Neural progenitor cell (in vitro differentiated cells): ENCODE measurements at regions not wholly inside any gene's neighbourhood (a gene's known extent, or its start where the extent isn't known, plus 50 kb on each side); places are given as distances from the start of the nearest gene placed in this dataset.

ENCODE experiments used
- EZH2 ChIP-seq: fragments of 200-600 bp; sonication (generic); IDR thresholded peaks from 2 replicates; pipeline ENCODE4 v1.6.1; 2017; ENCODE audit warnings: antibody characterized with exemption, mild to moderate bottlenecking, moderate library complexity
- EZH2phosphoT487 ChIP-seq: fragments of 200-600 bp; sonication (generic); IDR thresholded peaks from 2 replicates; pipeline ENCODE4 v1.6.1; 2017; ENCODE audit warnings: antibody characterized with exemption
- TF ChIP-seq, protein P1 (sequence below): fragments of 200-600 bp; sonication (generic); IDR thresholded peaks from 2 replicates; pipeline ENCODE4 v1.5.1; 2017; ENCODE audit warnings: antibody characterized with exemption, mild to moderate bottlenecking

DNA sequence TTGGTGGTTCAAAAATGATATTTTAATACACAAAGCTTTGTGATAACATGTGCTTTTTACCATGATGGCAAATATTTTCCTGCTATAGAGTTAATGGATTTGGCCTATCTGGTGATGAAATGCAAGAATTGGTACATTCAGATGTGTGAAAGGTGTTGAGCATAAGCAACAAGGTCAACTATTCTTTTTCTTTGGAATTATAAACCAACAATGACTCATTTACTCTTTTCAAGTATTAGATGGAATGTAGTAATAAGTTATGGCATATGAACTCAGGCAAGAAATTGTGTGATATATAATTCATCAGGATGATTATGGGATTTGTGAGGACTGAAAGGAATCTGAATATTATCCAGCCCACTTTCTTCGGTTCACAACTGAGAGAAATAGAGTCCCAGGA, 471.4 kb downstream of the ETNK1 start:
- TF ChIP-seq, protein P1, sequence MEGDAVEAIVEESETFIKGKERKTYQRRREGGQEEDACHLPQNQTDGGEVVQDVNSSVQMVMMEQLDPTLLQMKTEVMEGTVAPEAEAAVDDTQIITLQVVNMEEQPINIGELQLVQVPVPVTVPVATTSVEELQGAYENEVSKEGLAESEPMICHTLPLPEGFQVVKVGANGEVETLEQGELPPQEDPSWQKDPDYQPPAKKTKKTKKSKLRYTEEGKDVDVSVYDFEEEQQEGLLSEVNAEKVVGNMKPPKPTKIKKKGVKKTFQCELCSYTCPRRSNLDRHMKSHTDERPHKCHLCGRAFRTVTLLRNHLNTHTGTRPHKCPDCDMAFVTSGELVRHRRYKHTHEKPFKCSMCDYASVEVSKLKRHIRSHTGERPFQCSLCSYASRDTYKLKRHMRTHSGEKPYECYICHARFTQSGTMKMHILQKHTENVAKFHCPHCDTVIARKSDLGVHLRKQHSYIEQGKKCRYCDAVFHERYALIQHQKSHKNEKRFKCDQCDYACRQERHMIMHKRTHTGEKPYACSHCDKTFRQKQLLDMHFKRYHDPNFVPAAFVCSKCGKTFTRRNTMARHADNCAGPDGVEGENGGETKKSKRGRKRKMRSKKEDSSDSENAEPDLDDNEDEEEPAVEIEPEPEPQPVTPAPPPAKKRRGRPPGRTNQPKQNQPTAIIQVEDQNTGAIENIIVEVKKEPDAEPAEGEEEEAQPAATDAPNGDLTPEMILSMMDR, result no peak
- TF ChIP-seq EZH2 (no peak), EZH2phosphoT487 (no peak)
